RWPE1 (cell line): ENCODE measurements at regions not wholly inside any gene's neighbourhood (a gene's known extent, or its start where the extent isn't known, plus 50 kb on each side); places are given as distances from the start of the nearest gene placed in this dataset.

ENCODE experiments used
- CTCF ChIA-PET: fragments of 350-600 bp; sonication (Branson Sonifier 250); formaldehyde crosslinking; extraction: SDS; loops from one replicate; lab custom pipeline; 2021; lab: Yijun Ruan, JAX
- POLR2A ChIA-PET: fragments of 400-600 bp; formaldehyde crosslinking; extraction: SDS; loops from one replicate; lab custom pipeline; 2020; ENCODE audit warnings: antibody characterized with exemption; ENCODE audit not compliant: low non-redundant PET; lab: Yijun Ruan, JAX
- DNase-seq: peaks from one replicate; pipeline ENCODE4 v3.0.0; 2012; ENCODE audit warnings: low spot score
- H3K27ac ChIP-seq: fragments of 450-650 bp; 2 replicates; pipeline ENCODE4 v1.5.1; 2017
- TF ChIP-seq, protein P1 (sequence below): fragments of 450-650 bp; conservative IDR thresholded peaks from 2 replicates; pipeline ENCODE4 v1.5.1; 2017; ENCODE audit warnings: low read depth, mild to moderate bottlenecking

DNA sequence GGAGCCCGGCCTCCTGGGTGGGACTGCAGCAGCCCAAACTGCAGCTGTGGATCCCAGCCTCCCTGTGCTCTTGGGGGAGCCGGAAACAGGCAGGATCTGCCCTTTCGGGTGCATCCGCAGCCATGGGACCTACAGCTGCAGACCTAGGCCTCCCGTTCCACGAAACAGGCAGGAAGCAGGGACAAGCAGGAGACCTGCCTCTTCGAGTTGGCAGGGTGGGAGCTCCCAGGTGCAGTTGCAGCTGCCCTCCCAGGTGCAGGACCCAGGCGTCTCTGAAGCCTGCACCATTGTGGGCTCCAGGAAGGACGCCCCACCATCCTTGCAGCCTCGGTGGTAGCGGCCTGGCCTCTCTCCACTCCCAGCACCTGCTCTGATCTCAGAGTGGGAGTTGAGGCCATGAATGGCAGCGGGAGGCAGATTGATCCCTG lies 189.0 kb upstream of the KLHL1 start:
- no peak for DNase-seq
- TF ChIP-seq, protein P1, sequence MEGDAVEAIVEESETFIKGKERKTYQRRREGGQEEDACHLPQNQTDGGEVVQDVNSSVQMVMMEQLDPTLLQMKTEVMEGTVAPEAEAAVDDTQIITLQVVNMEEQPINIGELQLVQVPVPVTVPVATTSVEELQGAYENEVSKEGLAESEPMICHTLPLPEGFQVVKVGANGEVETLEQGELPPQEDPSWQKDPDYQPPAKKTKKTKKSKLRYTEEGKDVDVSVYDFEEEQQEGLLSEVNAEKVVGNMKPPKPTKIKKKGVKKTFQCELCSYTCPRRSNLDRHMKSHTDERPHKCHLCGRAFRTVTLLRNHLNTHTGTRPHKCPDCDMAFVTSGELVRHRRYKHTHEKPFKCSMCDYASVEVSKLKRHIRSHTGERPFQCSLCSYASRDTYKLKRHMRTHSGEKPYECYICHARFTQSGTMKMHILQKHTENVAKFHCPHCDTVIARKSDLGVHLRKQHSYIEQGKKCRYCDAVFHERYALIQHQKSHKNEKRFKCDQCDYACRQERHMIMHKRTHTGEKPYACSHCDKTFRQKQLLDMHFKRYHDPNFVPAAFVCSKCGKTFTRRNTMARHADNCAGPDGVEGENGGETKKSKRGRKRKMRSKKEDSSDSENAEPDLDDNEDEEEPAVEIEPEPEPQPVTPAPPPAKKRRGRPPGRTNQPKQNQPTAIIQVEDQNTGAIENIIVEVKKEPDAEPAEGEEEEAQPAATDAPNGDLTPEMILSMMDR, result no peak
- POLR2A ChIA-PET, result no interaction called here
- CTCF ChIA-PET, result no interaction called here
- H3K27ac ChIP-seq, result no peak overlapping the region

DNA sequence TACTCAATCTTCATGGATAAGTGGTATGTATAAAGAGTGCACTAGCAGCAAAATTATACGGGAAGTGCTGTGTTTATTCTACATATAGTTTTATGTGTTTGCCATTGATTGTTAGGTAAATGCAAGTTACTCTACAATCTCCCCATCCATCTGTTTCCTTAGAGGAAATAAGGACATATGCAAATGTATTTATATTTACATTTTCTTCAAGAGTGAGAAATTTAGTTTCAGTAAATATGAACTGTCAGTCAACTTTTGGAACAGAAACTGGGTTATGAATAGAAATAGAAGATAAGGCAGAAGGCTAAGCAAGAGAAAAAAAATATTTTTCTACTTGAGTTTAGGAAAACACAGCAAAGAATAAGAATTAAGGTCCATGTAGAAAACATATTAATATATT lies 176.1 kb upstream of the KLHL1 start:
- ChIA-PET CTCF (no interaction called here), POLR2A (no interaction called here)
- DNase-seq, result no peak
- TF ChIP-seq, protein P1, result no peak
- no peak overlapping the region for H3K27ac ChIP-seq

DNA sequence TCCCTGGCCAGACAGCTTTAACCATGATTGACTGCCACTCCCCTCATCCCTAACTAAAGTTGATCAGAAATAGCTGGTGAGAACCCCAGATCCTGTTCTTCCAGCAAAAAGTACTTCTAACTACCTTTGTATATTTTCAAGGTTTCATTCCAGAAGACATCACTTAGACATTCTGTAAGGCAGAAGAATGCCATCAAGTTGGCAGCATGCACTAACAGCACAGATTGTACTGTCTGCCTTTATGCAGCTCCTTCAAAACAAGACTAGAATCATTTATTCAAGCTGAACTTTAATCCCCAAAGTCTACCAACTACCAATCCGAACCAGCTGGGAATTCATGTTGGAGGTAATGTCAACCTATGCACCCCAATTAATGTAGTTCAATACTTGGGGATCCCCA lies 167.6 kb upstream of the KLHL1 start:
- CTCF ChIA-PET, result no interaction called here
- TF ChIP-seq, protein P1, result no peak
- H3K27ac ChIP-seq, result no peak overlapping the region
- no peak for DNase-seq
- POLR2A ChIA-PET, result no interaction called here

DNA sequence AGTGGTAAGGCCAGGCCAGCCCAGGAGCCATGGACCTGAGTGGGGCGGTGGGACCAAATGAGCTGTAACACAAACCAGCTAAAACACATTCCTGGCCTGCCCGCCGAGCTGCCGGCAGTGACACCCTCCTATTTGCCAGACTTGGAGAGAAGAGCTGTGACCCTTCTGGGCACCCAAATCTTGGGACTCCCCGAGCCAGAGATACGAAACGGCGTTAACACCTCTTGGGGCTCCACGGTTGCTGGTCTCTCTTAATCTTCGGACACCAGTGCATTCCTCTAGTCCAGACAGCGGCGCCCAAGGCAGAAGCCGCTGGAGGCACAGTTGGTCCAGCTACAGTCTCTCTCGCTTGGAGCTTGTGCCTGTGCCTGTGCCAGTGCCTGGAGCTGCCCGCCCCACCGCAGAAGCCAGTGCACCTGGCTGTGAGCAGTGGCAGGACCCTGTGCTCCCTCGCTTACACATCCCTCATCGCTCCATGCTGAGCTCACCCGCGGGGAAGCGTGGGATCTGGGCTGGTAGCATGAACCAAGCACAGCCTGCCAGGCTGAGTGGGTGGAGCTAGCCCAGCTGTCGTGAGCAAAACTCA lies 147.2 kb upstream of the KLHL1 start:
- DNase-seq, result no peak
- POLR2A ChIA-PET, result no interaction called here
- TF ChIP-seq, protein P1, result no peak
- CTCF ChIA-PET, result no interaction called here
- H3K27ac ChIP-seq, result no peak overlapping the region

DNA sequence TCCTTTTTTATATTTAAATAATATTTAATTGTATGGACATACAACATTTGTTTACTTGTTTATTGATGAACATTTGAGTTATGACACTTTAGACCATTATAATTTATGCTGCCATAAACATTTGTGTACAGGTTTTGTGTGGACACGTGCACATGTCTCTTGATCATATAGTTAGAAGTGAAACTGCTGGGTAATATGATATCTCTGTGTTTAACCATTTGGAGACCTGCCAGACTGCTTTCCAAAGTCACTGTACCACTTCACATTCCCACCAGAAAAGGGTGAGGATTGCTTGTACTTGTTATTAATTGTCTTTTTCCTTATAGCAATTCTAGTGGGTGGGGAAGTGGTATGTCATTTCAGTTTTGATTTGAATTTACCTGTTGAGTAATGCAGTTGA lies 145.6 kb upstream of the KLHL1 start:
- DNase-seq, result no peak
- POLR2A ChIA-PET, result no interaction called here
- H3K27ac ChIP-seq, result no peak overlapping the region
- TF ChIP-seq, protein P1, result no peak
- CTCF ChIA-PET, result no interaction called here

DNA sequence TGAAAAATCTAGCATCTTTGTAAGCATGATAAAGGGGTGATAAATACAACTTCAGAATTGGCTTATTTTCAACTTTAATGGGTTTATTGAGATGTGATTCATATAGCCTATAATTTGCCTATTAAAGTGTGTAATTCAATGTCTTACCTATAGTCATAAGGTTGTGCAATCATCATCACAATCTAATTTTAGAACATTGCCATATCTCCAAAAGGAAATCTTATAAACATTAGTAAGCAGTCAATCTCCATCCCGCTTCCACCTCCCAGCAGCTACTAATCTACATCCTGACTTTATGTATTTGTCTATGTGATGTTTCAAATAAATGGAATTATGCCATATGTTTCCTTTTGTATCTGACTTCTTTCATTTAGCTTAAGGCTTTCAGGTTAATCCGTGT lies 145.2 kb upstream of the KLHL1 start:
- POLR2A ChIA-PET, result no interaction called here
- CTCF ChIA-PET, result no interaction called here
- no peak overlapping the region for H3K27ac ChIP-seq
- DNase-seq, result no peak
- TF ChIP-seq, protein P1, result no peak
